Liver (tissue), 7 donors: ENCODE measurements at regions not wholly inside any gene's neighbourhood (a gene's known extent, or its start where the extent isn't known, plus 50 kb on each side); places are given as distances from the start of the nearest gene placed in this dataset.

ENCODE experiments used
- DNase-seq: peaks from one replicate; pipeline ENCODE4 v3.0.0-alpha.2; 2017; ENCODE audit warnings: low spot score
- H3K27ac ChIP-seq, 2 donors: one replicate each; pipeline ENCODE4 v1.7.0; 2013; ENCODE audit warnings: inconsistent platforms in 2 of 2, low read length in 2 of 2, control low read depth in 1 of 2, low read depth in 1 of 2, mild to moderate bottlenecking in 1 of 2
- H3K27me3 ChIP-seq, 4 donors: one replicate each; pipeline versions ENCODE4 v1.6.1 to v1.7.0; 2013; ENCODE audit warnings: low read length in 3 of 4, inconsistent platforms in 1 of 4, mild to moderate bottlenecking in 1 of 4, moderate library complexity in 1 of 4; ENCODE audit not compliant: control insufficient read depth in 4 of 4, insufficient read depth in 4 of 4
- H3K36me3 ChIP-seq, 4 donors: one replicate each; pipeline versions ENCODE4 v1.6.1 to v1.7.0; 2013; ENCODE audit warnings: low read length in 3 of 4, mild to moderate bottlenecking in 3 of 4, low read depth in 1 of 4, moderate library complexity in 1 of 4; ENCODE audit not compliant: control insufficient read depth in 4 of 4, insufficient read depth in 3 of 4
- H3K4me1 ChIP-seq, 4 donors: one replicate each; pipeline versions ENCODE4 v1.6.1 to v1.7.0; 2013; ENCODE audit warnings: low read length in 3 of 4, mild to moderate bottlenecking in 3 of 4, moderate library complexity in 1 of 4; ENCODE audit not compliant: control insufficient read depth in 4 of 4, insufficient read depth in 4 of 4
- H3K4me3 ChIP-seq, 3 donors: one replicate each; pipeline versions ENCODE4 v1.6.1 to v1.7.0; 2013; ENCODE audit warnings: low read length in 3 of 3, control low read depth in 1 of 3, low read depth in 1 of 3, mild to moderate bottlenecking in 1 of 3
- H3K9ac ChIP-seq, 2 donors: one replicate each; pipeline ENCODE4 v1.7.0; 2013; ENCODE audit warnings: low read length in 2 of 2, mild to moderate bottlenecking in 2 of 2, moderate library complexity in 2 of 2, control low read depth in 1 of 2, low read depth in 1 of 2
- H3K9me3 ChIP-seq, 4 donors: one replicate each; pipeline versions ENCODE4 v1.6.1 to v1.7.0; 2013; ENCODE audit warnings: low read length in 3 of 4; ENCODE audit not compliant: control insufficient read depth in 4 of 4
- FOXA2 ChIP-seq: IDR thresholded peaks from 2 replicates; pipeline ENCODE4 v1.6.1; 2016; ENCODE audit warnings: antibody characterized with exemption
- HNF4A ChIP-seq, 2 donors: conservative IDR thresholded peaks; 2 replicates each; pipeline ENCODE4 v1.6.1; 2016; ENCODE audit warnings: antibody characterized with exemption in 2 of 2, mild to moderate bottlenecking in 2 of 2
- HNF4G ChIP-seq: IDR thresholded peaks from 2 replicates; pipeline ENCODE4 v1.6.1; 2016; ENCODE audit warnings: antibody characterized with exemption
- NR2F2 ChIP-seq: IDR thresholded peaks from 2 replicates; pipeline ENCODE4 v1.6.1; 2016; ENCODE audit warnings: antibody characterized with exemption
- RAD21 ChIP-seq, 2 donors: IDR thresholded peaks; 2 replicates each; pipeline ENCODE4 v1.6.1; 2016; ENCODE audit warnings: antibody characterized with exemption in 2 of 2, mild to moderate bottlenecking in 2 of 2
- RXRA ChIP-seq, 2 donors: IDR thresholded peaks; 2 replicates each; pipeline ENCODE4 v1.6.1; 2017 to 2018; ENCODE audit warnings: antibody characterized with exemption in 2 of 2, mild to moderate bottlenecking in 1 of 2
- SP1 ChIP-seq: IDR thresholded peaks from 2 replicates; pipeline ENCODE4 v1.6.1; 2018; ENCODE audit warnings: antibody characterized with exemption, mild to moderate bottlenecking
- TAF1 ChIP-seq: conservative IDR thresholded peaks from 2 replicates; pipeline ENCODE4 v1.6.1; 2016; ENCODE audit warnings: antibody characterized with exemption, mild to moderate bottlenecking
- YY1 ChIP-seq: IDR thresholded peaks from 2 replicates; pipeline ENCODE4 v1.6.1; 2016; ENCODE audit warnings: antibody characterized with exemption, mild to moderate bottlenecking
- WGBS: extraction: QIAGEN DNeasy Blood & Tissue Kit; methylation state at CpG from one replicate; pipeline ENCODE4 v1.1.7; 2013; 5-methylcytosine and 5-hydroxymethylcytosine counted together
- TF ChIP-seq, protein P1 (sequence below): IDR thresholded peaks from 2 replicates; pipeline ENCODE4 v1.6.1; 2016; ENCODE audit warnings: antibody characterized with exemption
- TF ChIP-seq, protein P2 (sequence below): IDR thresholded peaks from 2 replicates; pipeline ENCODE4 v1.6.1; 2016; ENCODE audit warnings: antibody characterized with exemption
- TF ChIP-seq, protein P3 (sequence below): IDR thresholded peaks from 2 replicates; pipeline ENCODE4 v1.6.1; 2016; ENCODE audit warnings: antibody characterized with exemption, mild to moderate bottlenecking
- donor health status: healthy.
- donor health status: healthy.
- donor health status: healthy.
- donor health status: healthy.

DNA sequence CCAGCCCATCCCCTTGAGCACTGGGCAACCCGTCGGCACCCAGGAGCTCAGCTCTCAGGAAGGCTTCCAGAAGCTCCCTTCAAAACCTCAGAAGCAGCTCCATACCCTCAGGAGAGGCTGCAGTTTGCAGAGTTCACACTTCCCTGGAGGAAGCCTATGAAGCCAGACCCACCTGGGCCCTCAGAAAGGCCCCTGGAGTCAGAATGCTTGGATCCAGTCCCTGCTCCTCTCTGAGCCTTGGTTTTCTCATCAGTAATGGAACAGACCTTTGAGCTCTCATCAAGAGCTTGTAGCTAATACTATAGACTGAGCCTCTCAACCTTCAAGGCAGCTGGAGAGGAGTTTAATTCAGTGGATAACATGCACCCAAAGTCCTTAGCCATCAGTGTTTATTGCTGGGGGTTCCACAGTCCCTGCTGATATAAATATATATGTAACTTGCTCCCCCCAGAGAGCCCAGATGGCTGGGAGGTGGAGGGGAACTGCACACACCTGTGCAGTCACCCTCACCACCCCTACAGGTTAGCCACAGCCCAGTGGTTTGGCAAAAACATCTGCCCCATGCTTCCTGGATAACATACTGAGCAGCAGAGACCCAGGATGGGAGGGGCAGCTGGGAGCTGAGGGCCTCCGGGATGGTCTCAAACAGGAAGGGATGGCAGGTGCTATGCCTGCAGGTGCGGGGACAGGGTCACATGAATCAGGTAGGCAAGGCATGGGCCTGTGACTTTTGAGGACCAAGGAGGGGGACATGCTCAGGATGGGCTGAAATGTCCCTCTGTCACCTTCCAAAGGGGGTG is 120.1 kb downstream of the SNX5 start:
- no peak for DNase-seq
- Histone ChIP-seq H3K9ac (no peak overlapping the region), H3K36me3 (no peaks in the 10 kb centered on the region), H3K9me3 (no peaks in the 10 kb centered on the region), H3K4me3 (no peak overlapping the region), H3K4me1 (no peaks in the 10 kb centered on the region), H3K27me3 (no peaks in the 10 kb centered on the region), H3K27ac (no peak overlapping the region)
- TF ChIP-seq, protein P1, sequence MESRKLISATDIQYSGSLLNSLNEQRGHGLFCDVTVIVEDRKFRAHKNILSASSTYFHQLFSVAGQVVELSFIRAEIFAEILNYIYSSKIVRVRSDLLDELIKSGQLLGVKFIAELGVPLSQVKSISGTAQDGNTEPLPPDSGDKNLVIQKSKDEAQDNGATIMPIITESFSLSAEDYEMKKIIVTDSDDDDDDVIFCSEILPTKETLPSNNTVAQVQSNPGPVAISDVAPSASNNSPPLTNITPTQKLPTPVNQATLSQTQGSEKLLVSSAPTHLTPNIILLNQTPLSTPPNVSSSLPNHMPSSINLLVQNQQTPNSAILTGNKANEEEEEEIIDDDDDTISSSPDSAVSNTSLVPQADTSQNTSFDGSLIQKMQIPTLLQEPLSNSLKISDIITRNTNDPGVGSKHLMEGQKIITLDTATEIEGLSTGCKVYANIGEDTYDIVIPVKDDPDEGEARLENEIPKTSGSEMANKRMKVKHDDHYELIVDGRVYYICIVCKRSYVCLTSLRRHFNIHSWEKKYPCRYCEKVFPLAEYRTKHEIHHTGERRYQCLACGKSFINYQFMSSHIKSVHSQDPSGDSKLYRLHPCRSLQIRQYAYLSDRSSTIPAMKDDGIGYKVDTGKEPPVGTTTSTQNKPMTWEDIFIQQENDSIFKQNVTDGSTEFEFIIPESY: no peak
- TF ChIP-seq TAF1 (no peak), YY1 (no peak), HNF4A (conservative IDR thresholded peaks at IDR 0.05) (no peak)
- TF ChIP-seq, protein P2, sequence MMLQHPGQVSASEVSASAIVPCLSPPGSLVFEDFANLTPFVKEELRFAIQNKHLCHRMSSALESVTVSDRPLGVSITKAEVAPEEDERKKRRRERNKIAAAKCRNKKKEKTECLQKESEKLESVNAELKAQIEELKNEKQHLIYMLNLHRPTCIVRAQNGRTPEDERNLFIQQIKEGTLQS: no peak
- 90% methylated on average over 4 of the region's 4 CpGs for WGBS

DNA sequence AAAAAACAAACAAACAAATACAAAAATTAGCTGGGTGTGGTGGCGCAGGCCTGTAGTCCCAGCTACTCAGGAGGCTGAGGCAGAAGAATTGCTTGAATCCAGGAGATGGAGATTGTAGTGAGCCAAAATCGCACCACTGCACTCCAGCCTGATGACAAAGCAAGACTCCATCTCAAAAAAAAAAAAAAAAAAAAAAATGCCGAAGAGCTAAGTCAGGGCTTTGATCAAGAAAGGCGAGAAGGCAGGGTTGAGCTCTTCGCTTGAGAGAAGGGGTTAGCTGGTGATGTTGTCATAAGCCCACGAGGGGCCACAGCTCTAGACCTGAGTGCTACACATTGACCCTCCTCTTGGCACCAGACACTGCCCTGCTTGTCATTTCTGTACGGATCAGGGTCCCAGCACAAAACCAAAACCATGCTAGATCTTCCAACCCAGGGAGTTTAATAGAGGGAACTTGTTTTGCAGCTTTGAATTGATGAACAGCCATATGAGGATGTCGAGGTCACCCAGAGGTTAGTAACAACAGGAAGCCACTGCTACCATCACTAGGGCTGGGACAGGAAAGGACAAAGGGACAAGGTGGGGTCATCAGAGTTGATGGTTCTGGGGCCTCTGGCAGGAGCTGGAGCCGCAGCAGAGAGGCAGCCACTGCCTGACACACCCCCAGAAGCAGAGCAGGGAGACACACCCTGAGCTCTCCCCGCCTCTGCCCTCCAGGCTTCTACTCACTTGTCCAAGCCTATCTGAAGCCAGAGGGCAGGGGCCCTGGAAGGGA is 122.7 kb downstream of the SNX5 start:
- no peak overlapping the region for H3K27ac ChIP-seq
- H3K36me3 ChIP-seq: no peaks in the 10 kb centered on the region
- no peak for DNase-seq
- H3K4me3 ChIP-seq: no peak overlapping the region
- WGBS: 73% methylated on average over 10 of the region's 10 CpGs
- TF ChIP-seq FOXA2 (no peak), RXRA (IDR thresholded peaks at IDR 0.05) (peak; percentile 60 to 73), SP1 (peak; percentile 65), HNF4G (no peak), NR2F2 (peak; percentile 96), RAD21 (IDR thresholded peaks at IDR 0.05) (peak in 1 of 2 donors; percentile 28)
- TF ChIP-seq, protein P3, sequence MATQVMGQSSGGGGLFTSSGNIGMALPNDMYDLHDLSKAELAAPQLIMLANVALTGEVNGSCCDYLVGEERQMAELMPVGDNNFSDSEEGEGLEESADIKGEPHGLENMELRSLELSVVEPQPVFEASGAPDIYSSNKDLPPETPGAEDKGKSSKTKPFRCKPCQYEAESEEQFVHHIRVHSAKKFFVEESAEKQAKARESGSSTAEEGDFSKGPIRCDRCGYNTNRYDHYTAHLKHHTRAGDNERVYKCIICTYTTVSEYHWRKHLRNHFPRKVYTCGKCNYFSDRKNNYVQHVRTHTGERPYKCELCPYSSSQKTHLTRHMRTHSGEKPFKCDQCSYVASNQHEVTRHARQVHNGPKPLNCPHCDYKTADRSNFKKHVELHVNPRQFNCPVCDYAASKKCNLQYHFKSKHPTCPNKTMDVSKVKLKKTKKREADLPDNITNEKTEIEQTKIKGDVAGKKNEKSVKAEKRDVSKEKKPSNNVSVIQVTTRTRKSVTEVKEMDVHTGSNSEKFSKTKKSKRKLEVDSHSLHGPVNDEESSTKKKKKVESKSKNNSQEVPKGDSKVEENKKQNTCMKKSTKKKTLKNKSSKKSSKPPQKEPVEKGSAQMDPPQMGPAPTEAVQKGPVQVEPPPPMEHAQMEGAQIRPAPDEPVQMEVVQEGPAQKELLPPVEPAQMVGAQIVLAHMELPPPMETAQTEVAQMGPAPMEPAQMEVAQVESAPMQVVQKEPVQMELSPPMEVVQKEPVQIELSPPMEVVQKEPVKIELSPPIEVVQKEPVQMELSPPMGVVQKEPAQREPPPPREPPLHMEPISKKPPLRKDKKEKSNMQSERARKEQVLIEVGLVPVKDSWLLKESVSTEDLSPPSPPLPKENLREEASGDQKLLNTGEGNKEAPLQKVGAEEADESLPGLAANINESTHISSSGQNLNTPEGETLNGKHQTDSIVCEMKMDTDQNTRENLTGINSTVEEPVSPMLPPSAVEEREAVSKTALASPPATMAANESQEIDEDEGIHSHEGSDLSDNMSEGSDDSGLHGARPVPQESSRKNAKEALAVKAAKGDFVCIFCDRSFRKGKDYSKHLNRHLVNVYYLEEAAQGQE: no peak
- H3K4me1 ChIP-seq: no peaks in the 10 kb centered on the region
- H3K27me3 ChIP-seq: no peaks in the 10 kb centered on the region
- no peaks in the 10 kb centered on the region for H3K9me3 ChIP-seq
- H3K9ac ChIP-seq: no peak overlapping the region
